HG03060 (cell line): ENCODE measurements at regions not wholly inside any gene's neighbourhood (a gene's known extent, or its start where the extent isn't known, plus 50 kb on each side); places are given as distances from the start of the nearest gene placed in this dataset.
"Not testable (repeated sequence)": the region's sequence is repeated elsewhere in the genome, so short reads cannot be mapped to it uniquely, and the experiment has no call there.

Experiments
- ATAC-seq: cut with Tn5 transposase; IDR thresholded peaks from one replicate; pipeline ENCODE4 v1.9.1; 2021; ENCODE audit warnings: low read depth, moderate number of reproducible peaks; ENCODE audit not compliant: unreplicated experiment

GRCh38 chr14:58751788-58752187 is 114.0 kb downstream of the DACT1 start:
- no peak for ATAC-seq

- no peak for ATAC-seq
These were observed 114.5 kb downstream of the DACT1 start for GRCh38 chr14:58752289-58752688.

GRCh38 chr14:58752771-58753201 is 115.0 kb downstream of the DACT1 start:
- ATAC-seq: no peak

- ATAC-seq: no peak
These were observed 117.5 kb downstream of the DACT1 start for GRCh38 chr14:58755031-58755925.

GRCh38 chr14:58760121-58760520 is 122.4 kb downstream of the DACT1 start:
- ATAC-seq: no peak

- ATAC-seq: no peak
These were observed 124.9 kb downstream of the DACT1 start for GRCh38 chr14:58762629-58763028.

GRCh38 chr14:58763210-58763609 is 125.4 kb downstream of the DACT1 start:
- ATAC-seq: no peak

- ATAC-seq: no peak
These were observed 127.7 kb downstream of the DACT1 start for GRCh38 chr14:58765418-58765831.

GRCh38 chr14:58765843-58766242 is 128.1 kb downstream of the DACT1 start:
- no peak for ATAC-seq

GRCh38 chr14:58769011-58769643 is 131.4 kb downstream of the DACT1 start:
- ATAC-seq: no peak

- no peak for ATAC-seq
These were observed 132.0 kb downstream of the DACT1 start for GRCh38 chr14:58769771-58770170.

GRCh38 chr14:58770491-58770982 is 132.8 kb downstream of the DACT1 start:
- no peak for ATAC-seq

GRCh38 chr14:58771016-58771415 is 133.3 kb downstream of the DACT1 start:
- no peak for ATAC-seq

- no peak for ATAC-seq
These were observed 134.4 kb downstream of the DACT1 start for GRCh38 chr14:58772116-58772515.

- ATAC-seq: no peak
These were observed 135.2 kb downstream of the DACT1 start for GRCh38 chr14:58772794-58773620.

- ATAC-seq: no peak
These were observed 136.8 kb downstream of the DACT1 start for GRCh38 chr14:58774531-58774930.

GRCh38 chr14:58775130-58775529 is 137.4 kb downstream of the DACT1 start:
- ATAC-seq: not testable (repeated sequence)

- ATAC-seq: no peak
These were observed 138.8 kb downstream of the DACT1 start for GRCh38 chr14:58776516-58776915.

GRCh38 chr14:58777541-58777979 is 139.8 kb downstream of the DACT1 start:
- no peak for ATAC-seq

GRCh38 chr14:58778202-58778601 is 140.4 kb downstream of the DACT1 start:
- ATAC-seq: no peak

- no peak for ATAC-seq
These were observed 141.6 kb downstream of the DACT1 start for GRCh38 chr14:58779376-58779775.
